A549 (cell line): ENCODE measurements at regions not wholly inside any gene's neighbourhood (a gene's known extent, or its start where the extent isn't known, plus 50 kb on each side); places are given as distances from the start of the nearest gene placed in this dataset.

Experiments used
- ATAC-seq, 2 experiments: fragments of 200-7000 bp in 1 of 2; fragments of >200 bp in 1 of 2; cut with Nextera tagmentation in 1 of 2; cut with Tn5 transposase in 1 of 2; 3 replicates each; pipeline versions ENCODE4 v1.8.0 to v1.9.1; 2018 to 2020; ENCODE audit warnings: mild to moderate bottlenecking in 1 of 2, moderate library complexity in 1 of 2
- CTCF ChIA-PET: fragments of 300-600 bp; sonication (Branson Sonifier 250); formaldehyde crosslinking; extraction: SDS; loops from one replicate; lab custom pipeline; 2021; ENCODE audit warnings: antibody characterized with exemption, inconsistent platforms; lab: Yijun Ruan, JAX
- POLR2A ChIA-PET: fragments of 350-600 bp; formaldehyde crosslinking; extraction: SDS; loops from one replicate; lab custom pipeline; 2021; ENCODE audit warnings: antibody characterized with exemption, inconsistent platforms; lab: Yijun Ruan, JAX
- DNase-seq, 2 experiments: peaks; one replicate each; pipeline versions ENCODE4 v3.0.0 to v3.0.0-alpha.2; 2011 to 2016; ENCODE audit warnings: low read depth in 1 of 2, low spot score in 1 of 2
- FAIRE-seq: peaks from 2 replicates; lab custom pipeline; 2011; peaks lifted over from hg19 to GRCh38; lab: Jason Lieb, UNC
- H3K27ac ChIP-seq, 2 experiments: fragments of >200 bp; sonication (Bioruptor Twin); formaldehyde crosslinking; 3 replicates each; pipeline ENCODE4 v1.5.1; 2016 to 2017
- H3K4me1 ChIP-seq: fragments of >200 bp; sonication (Bioruptor Twin); formaldehyde crosslinking; 3 replicates; pipeline ENCODE4 v1.6.1; 2016
- H3K4me2 ChIP-seq: fragments of >200 bp; sonication (Bioruptor Twin); formaldehyde crosslinking; 3 replicates; pipeline ENCODE4 v1.6.1; 2016
- H3K4me3 ChIP-seq: fragments of >200 bp; sonication (Bioruptor Twin); formaldehyde crosslinking; 3 replicates; pipeline ENCODE4 v1.5.1; 2016
- H3K9me3 ChIP-seq: fragments of >200 bp; sonication (Bioruptor Twin); formaldehyde crosslinking; 3 replicates; pipeline ENCODE4 v1.6.1; 2016
- ATOH8 ChIP-seq: fragments of 250-450 bp; sonication (Bioruptor Pico); IDR thresholded peaks from 2 replicates; pipeline ENCODE4 v1.5.0; 2020; ENCODE audit warnings: low read depth, mild to moderate bottlenecking, moderate library complexity
- CEBPB ChIP-seq, 2 experiments: fragments of >200 bp in 1 of 2; sonication (Bioruptor Twin) in 1 of 2; formaldehyde crosslinking in 1 of 2; IDR thresholded peaks; 2 replicates each; pipeline ENCODE4 v1.6.1; 2012 to 2016
- EHMT2 ChIP-seq: fragments of 200-600 bp; sonication (generic); IDR thresholded peaks from 2 replicates; pipeline ENCODE4 v1.6.1; 2016; ENCODE audit warnings: antibody characterized with exemption, low read depth, mild to moderate bottlenecking, moderate library complexity
- ELK1 ChIP-seq: fragments of 150-350 bp; IDR thresholded peaks from 2 replicates; pipeline ENCODE4 v1.6.1; 2014; ENCODE audit warnings: low read depth, mild to moderate bottlenecking, low read length
- ESRRA ChIP-seq: fragments of 150-350 bp; IDR thresholded peaks from 2 replicates; pipeline ENCODE4 v1.6.1; 2014; ENCODE audit warnings: mild to moderate bottlenecking, low read length, borderline replicate concordance
- FOXS1 ChIP-seq: fragments of 250-450 bp; sonication (Bioruptor Pico); IDR thresholded peaks from 2 replicates; pipeline ENCODE4 v1.5.0; 2020; ENCODE audit warnings: mild to moderate bottlenecking, moderate library complexity
- HDAC2 ChIP-seq: fragments of 200-600 bp; sonication (generic); IDR thresholded peaks from 2 replicates; pipeline ENCODE4 v1.6.1; 2016
- HMGXB4 ChIP-seq: fragments of 250-450 bp; sonication (Bioruptor Pico); IDR thresholded peaks from 2 replicates; pipeline ENCODE4 v1.5.0; 2021; ENCODE audit warnings: mild to moderate bottlenecking, moderate library complexity, borderline replicate concordance
- HOXB5 ChIP-seq: fragments of 250-450 bp; sonication (Bioruptor Pico); IDR thresholded peaks from 2 replicates; pipeline ENCODE4 v1.5.0; 2020; ENCODE audit warnings: mild to moderate bottlenecking, moderate library complexity
- RAD21 ChIP-seq, 2 experiments: fragments of >200 bp in 1 of 2; sonication (Bioruptor Twin) in 1 of 2; formaldehyde crosslinking in 1 of 2; IDR thresholded peaks in 1 of 2; conservative IDR thresholded peaks in 1 of 2; 2 replicates in 1 of 2; 3 replicates in 1 of 2; pipeline ENCODE4 v1.6.1; 2012 to 2018; ENCODE audit warnings: inconsistent platforms in 1 of 2
- USF2 ChIP-seq: fragments of 450-650 bp; IDR thresholded peaks from 2 replicates; pipeline ENCODE4 v1.6.1; 2014; ENCODE audit warnings: antibody characterized with exemption
- ZC3H11A ChIP-seq: fragments of 450-650 bp; IDR thresholded peaks from 2 replicates; pipeline ENCODE4 v1.6.1; 2014; ENCODE audit warnings: antibody characterized with exemption, mild to moderate bottlenecking
- ZFP36 ChIP-seq: fragments of 450-650 bp; IDR thresholded peaks from 2 replicates; pipeline ENCODE4 v1.6.1; 2014; ENCODE audit warnings: borderline replicate concordance; ENCODE audit not compliant: partially characterized antibody
- ZSCAN20 ChIP-seq: fragments of 250-450 bp; sonication (Bioruptor Pico); IDR thresholded peaks from 2 replicates; pipeline ENCODE4 v1.8.0; 2022; ENCODE audit warnings: mild to moderate bottlenecking, moderate library complexity
- WGBS: methylation state at CpG from one replicate; pipeline ENCODE4 v1.1.6; 2017; ENCODE audit errors: missing lambda C conversion rate; 5-methylcytosine and 5-hydroxymethylcytosine counted together

GRCh38 chr16:79417601-79418008, 182.9 kb downstream of the MAF start:
- WGBS, result 58% methylated on average over 17 of the region's 17 CpGs
- POLR2A ChIA-PET, result no interaction called here
- TF ChIP-seq HOXB5 (CRISPR knock-in tag), result no peak
- TF ChIP-seq ZSCAN20, result no peak
- TF ChIP-seq USF2, result no peak
- no peak for TF ChIP-seq FOXS1 (CRISPR knock-in tag)
- TF ChIP-seq, all 56 proteins: peak for 0
- Histone ChIP-seq H3K4me1 (no peaks in the 10 kb centered on the region), H3K9me3 (no peaks in the 10 kb centered on the region), H3K27ac (no peak overlapping the region), H3K4me3 (no peak overlapping the region), H3K4me2 (no peak overlapping the region)
- ATAC-seq (no peak), DNase-seq (no peak), FAIRE-seq (no peak)
- CTCF ChIA-PET, result no interaction called here

DNA sequence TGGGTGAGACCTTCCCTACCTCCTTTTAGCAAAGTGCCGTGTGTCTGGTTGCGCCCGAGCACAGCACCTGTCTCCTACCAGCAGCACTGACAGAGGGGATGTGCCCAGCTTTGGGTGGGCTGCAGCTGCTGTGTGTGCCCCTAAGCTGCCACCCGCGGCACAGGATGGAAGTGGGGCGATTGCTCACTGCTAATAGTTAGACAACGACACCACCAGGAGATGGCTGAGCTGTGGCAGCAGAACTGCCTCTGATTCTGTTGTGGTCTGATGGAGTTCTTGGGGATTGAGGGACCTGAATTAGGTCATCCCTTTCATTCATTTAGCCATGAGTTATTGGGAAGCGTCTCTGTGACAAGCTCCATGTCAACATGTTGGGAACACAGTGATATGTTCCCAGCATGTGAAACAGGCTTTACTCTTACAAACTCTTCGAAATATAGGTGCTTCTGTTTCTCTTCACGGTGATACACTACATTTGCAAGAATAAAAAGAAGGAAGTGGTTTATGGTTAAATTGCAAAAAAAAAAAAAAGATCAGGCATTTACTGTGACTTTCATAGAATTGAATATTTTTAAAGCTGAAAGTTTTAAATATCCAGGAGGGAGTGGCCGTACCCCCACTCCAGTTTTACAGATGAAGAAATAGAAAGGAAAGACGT, 184.4 kb downstream of the MAF start:
- POLR2A ChIA-PET, result no interaction called here

DNA sequence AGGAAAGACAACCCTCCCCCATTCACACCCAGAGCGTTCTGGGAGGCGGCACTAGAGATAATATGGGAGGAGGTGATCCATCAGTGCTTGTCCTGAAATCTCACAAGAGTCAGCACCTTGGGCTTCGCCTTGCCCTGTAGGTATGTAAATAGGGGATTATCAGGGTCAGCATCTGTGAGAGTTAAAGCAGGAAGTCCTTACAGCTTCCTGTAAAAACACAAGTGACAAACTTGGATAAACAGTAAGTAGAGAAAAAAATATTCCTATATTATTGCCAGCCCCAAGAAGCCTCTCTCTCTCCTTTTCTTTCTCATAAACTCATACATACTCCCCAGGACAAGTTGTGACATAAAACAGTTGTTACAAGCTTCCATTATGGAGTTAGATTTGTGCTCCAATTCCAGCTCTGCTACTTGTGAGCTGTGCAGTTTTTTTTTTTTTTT, 187.7 kb downstream of the MAF start:
- no peak overlapping the region for H3K27ac ChIP-seq
- ChIA-PET POLR2A (no interaction called here), CTCF (interaction anchor here (1.0 kb wide), 1 partner anchor 21 kb away, joined by 3 read pairs; no protein-coding TSS in a partner anchor)
- no peaks in the 10 kb centered on the region for H3K9me3 ChIP-seq
- no peak for ATAC-seq
- no peak for FAIRE-seq
- H3K4me3 ChIP-seq, result no peak overlapping the region
- DNase-seq, result no peak
- no peak overlapping the region for H3K4me2 ChIP-seq
- no peaks in the 10 kb centered on the region for H3K4me1 ChIP-seq
- WGBS, result 32% methylated on average over 3 of the region's 3 CpGs
- no peak for TF ChIP-seq ELK1
- no peak for TF ChIP-seq HMGXB4 (CRISPR knock-in tag)
- TF ChIP-seq, all 56 proteins: peak for 0

More for the DNA sequence above, 184.4 kb downstream of the MAF start:
- Histone ChIP-seq H3K4me1 (no peaks in the 10 kb centered on the region), H3K4me3 (no peak overlapping the region), H3K27ac (no peak overlapping the region), H3K4me2 (no peak overlapping the region), H3K9me3 (no peaks in the 10 kb centered on the region)
- TF ChIP-seq ZC3H11A (no peak), RAD21 (conservative IDR thresholded peaks at IDR 0.05 in 1 of 2, IDR thresholded peaks at IDR 0.05 in 1 of 2) (no peak), HDAC2 (no peak), ESRRA (no peak), USF2 (no peak), HOXB5 (CRISPR knock-in tag) (no peak), EHMT2 (no peak), CEBPB (IDR thresholded peaks at IDR 0.05) (no peak), ATOH8 (CRISPR knock-in tag) (no peak), ZFP36 (no peak)
- 40% methylated on average over 9 of the region's 12 CpGs for WGBS
- FAIRE-seq (no peak), DNase-seq (no peak), ATAC-seq (no peak)
- CTCF ChIA-PET, result interaction anchor here (0.6 to 1.7 kb wide), 2 partner anchors 9 to 14 kb away, joined by 3 read pairs; no protein-coding TSS in a partner anchor
